ENCODE measurements at regions not wholly inside any gene's neighbourhood (a gene's known extent, or its start where the extent isn't known, plus 50 kb on each side); places are given as distances from the start of the nearest gene placed in this dataset.
"Not testable (repeated sequence)": the region's sequence is repeated elsewhere in the genome, so short reads cannot be mapped to it uniquely, and the experiment has no call there.

DNA sequence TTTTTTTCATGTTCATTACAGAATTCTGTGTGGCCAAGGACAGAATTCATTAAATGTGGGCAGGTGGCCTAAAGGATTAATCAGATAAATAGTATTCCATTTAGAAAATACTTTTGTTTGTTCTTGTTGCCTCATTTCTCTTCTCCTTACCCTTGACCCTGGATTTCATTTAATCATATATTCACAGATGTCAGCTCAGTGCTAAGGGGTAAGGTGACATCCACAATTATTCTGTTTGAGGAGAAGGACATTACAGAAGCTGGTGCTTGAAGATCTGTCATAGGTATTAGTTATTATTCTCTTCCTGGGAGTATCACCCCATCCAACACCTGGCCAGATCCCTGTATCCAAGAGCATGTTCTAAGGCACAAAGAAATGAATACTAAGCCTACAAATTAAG is 961.1 kb downstream of the XPNPEP1 start:
- Mint-ChIP-seq H3K4me3 (ENCODE audit: unreplicated experiment) (no peak overlapping the region), H3K36me3 (ENCODE audit: insufficient read depth, unreplicated experiment) (no peaks in the 10 kb centered on the region), H3K4me1 (ENCODE audit: low read depth, unreplicated experiment) (no peaks in the 10 kb centered on the region), H3K27me3 (ENCODE audit: insufficient read depth, unreplicated experiment) (peaks cover 6% of the 10 kb centered on the region), H3K27ac (ENCODE audit: unreplicated experiment) (no peak overlapping the region), H3K9me3 (ENCODE audit: unreplicated experiment) (no peaks in the 10 kb centered on the region)
- CTCF ChIA-PET, result no interaction called here
- intact Hi-C loops (cut with micrococcal nuclease; ENCODE audit: unreplicated experiment), result no loop called here
- Histone ChIP-seq H3K9me3 (no peaks in the 10 kb centered on the region), H3K4me1 (no peaks in the 10 kb centered on the region), H3K36me3 (ENCODE audit: control insufficient read depth, insufficient read depth, low read length) (no peaks in the 10 kb centered on the region), H3K4me3 (ENCODE audit: low read depth, low read length) (no peak overlapping the region), H3K27me3 (replicated peaks; ENCODE audit: control insufficient read depth, insufficient read depth, low read length) (no peaks in the 10 kb centered on the region)
- no peak for DNase-seq
- BruUV-seq (replicated peaks), result no TSS peak
- POLR2A ChIA-PET, result no interaction called here
- TF ChIP-seq, protein P1, sequence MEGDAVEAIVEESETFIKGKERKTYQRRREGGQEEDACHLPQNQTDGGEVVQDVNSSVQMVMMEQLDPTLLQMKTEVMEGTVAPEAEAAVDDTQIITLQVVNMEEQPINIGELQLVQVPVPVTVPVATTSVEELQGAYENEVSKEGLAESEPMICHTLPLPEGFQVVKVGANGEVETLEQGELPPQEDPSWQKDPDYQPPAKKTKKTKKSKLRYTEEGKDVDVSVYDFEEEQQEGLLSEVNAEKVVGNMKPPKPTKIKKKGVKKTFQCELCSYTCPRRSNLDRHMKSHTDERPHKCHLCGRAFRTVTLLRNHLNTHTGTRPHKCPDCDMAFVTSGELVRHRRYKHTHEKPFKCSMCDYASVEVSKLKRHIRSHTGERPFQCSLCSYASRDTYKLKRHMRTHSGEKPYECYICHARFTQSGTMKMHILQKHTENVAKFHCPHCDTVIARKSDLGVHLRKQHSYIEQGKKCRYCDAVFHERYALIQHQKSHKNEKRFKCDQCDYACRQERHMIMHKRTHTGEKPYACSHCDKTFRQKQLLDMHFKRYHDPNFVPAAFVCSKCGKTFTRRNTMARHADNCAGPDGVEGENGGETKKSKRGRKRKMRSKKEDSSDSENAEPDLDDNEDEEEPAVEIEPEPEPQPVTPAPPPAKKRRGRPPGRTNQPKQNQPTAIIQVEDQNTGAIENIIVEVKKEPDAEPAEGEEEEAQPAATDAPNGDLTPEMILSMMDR (IDR thresholded peaks at IDR 0.05; ENCODE audit: insufficient read depth in 1 of 2, low read depth in 1 of 2, low read length in 1 of 2, severe bottlenecking in 1 of 2, unreplicated experiment in 1 of 2), result no peak

DNA sequence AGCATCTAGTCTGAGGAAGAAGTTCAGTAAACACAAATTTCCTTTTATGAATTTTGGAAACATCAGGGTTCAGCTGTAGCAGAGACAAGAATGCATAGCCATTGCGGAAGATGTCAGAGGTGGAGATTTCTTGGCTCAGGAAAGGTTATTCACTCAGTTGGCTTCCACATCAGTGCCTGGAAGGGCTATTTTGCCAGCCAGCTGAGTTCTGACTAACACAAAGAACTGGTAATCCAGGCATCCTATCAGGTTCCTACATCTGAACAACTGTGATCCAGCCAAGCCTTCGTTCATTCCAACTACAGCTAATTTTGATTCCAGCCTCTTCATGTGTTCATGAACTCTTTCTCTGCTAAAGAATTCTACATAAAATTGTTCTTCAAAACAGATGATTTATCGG is 965.6 kb downstream of the XPNPEP1 start:
- H3K4me3 ChIP-seq (ENCODE audit: low read depth, low read length), result no peak overlapping the region
- H3K27me3 Mint-ChIP-seq (ENCODE audit: insufficient read depth, unreplicated experiment), result peaks cover 6% of the 10 kb centered on the region
- no peaks in the 10 kb centered on the region for H3K4me1 ChIP-seq
- H3K36me3 ChIP-seq (ENCODE audit: control insufficient read depth, insufficient read depth, low read length), result no peaks in the 10 kb centered on the region
- H3K9me3 Mint-ChIP-seq (ENCODE audit: unreplicated experiment), result no peaks in the 10 kb centered on the region
- ChIA-PET CTCF (no interaction called here), POLR2A (no interaction called here)
- intact Hi-C loops (cut with micrococcal nuclease; ENCODE audit: unreplicated experiment), result no loop called here
- no peak overlapping the region for H3K4me3 Mint-ChIP-seq (ENCODE audit: unreplicated experiment)
- H3K9me3 ChIP-seq, result no peaks in the 10 kb centered on the region
- H3K27me3 ChIP-seq (replicated peaks; ENCODE audit: control insufficient read depth, insufficient read depth, low read length), result no peaks in the 10 kb centered on the region
- H3K36me3 Mint-ChIP-seq (ENCODE audit: insufficient read depth, unreplicated experiment), result no peaks in the 10 kb centered on the region
- TF ChIP-seq, protein P1 (IDR thresholded peaks at IDR 0.05; ENCODE audit: insufficient read depth in 1 of 2, low read depth in 1 of 2, low read length in 1 of 2, severe bottlenecking in 1 of 2, unreplicated experiment in 1 of 2), result no peak
- H3K27ac Mint-ChIP-seq (ENCODE audit: unreplicated experiment), result no peak overlapping the region
- no peak for DNase-seq
- no peaks in the 10 kb centered on the region for H3K4me1 Mint-ChIP-seq (ENCODE audit: low read depth, unreplicated experiment)
- BruUV-seq (replicated peaks), result no TSS peak

DNA sequence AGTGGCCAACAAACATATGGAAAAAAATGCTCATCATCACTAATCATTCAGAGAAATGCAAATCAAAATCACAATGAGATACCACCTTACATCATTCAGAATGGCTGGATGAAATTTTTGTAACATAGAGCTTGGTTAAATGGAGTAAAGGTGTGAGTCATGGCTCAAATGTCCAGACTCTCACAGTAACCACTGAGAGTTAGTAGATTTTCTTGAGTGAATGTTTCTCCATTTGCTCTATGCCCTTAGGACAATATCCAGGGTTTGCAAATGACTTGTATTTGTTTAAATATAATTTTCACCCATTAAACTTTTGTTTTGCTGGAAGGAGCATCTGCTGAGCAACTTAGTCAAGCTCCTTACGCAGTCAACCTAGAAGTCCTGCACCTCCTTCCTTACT is 967.2 kb downstream of the XPNPEP1 start:
- no peak for DNase-seq
- ChIA-PET CTCF (no interaction called here), POLR2A (no interaction called here)
- Mint-ChIP-seq H3K27me3 (ENCODE audit: insufficient read depth, unreplicated experiment) (peaks cover 6% of the 10 kb centered on the region), H3K27ac (ENCODE audit: unreplicated experiment) (no peak overlapping the region), H3K36me3 (ENCODE audit: insufficient read depth, unreplicated experiment) (no peaks in the 10 kb centered on the region), H3K9me3 (ENCODE audit: unreplicated experiment) (peaks cover 9% of the 10 kb centered on the region), H3K4me1 (ENCODE audit: low read depth, unreplicated experiment) (no peaks in the 10 kb centered on the region), H3K4me3 (ENCODE audit: unreplicated experiment) (no peak overlapping the region)
- intact Hi-C loops (cut with micrococcal nuclease; ENCODE audit: unreplicated experiment), result no loop called here
- no peaks in the 10 kb centered on the region for H3K36me3 ChIP-seq (ENCODE audit: control insufficient read depth, insufficient read depth, low read length)
- no TSS peak for BruUV-seq (replicated peaks)
- TF ChIP-seq, protein P1 (IDR thresholded peaks at IDR 0.05; ENCODE audit: insufficient read depth in 1 of 2, low read depth in 1 of 2, low read length in 1 of 2, severe bottlenecking in 1 of 2, unreplicated experiment in 1 of 2), result no peak
- H3K4me3 ChIP-seq (ENCODE audit: low read depth, low read length), result no peak overlapping the region
- no peaks in the 10 kb centered on the region for H3K27me3 ChIP-seq (replicated peaks; ENCODE audit: control insufficient read depth, insufficient read depth, low read length)
- no peaks in the 10 kb centered on the region for H3K9me3 ChIP-seq
- H3K4me1 ChIP-seq, result no peaks in the 10 kb centered on the region

DNA sequence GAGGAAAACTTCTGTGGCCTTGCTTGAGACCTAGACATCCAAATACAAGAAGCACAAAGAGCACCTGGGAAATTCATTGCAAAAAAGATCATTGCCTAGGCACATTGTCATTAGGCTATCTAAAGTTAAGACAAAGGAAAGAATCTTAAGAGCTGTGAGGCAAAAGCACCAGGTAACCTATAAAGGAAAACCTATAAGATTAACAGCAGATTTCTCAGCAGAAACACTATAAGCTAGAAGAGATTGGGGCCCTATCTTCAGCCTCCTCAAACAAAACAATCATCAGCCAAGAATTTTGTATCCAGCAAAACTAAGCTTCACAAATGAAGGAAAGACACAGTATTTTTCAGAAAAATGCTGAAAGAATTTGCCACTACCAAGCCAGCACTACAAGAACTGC is 1003.3 kb downstream of the XPNPEP1 start:
- H3K36me3 ChIP-seq (ENCODE audit: control insufficient read depth, insufficient read depth, low read length); H3K4me1 Mint-ChIP-seq (ENCODE audit: low read depth, unreplicated experiment); H3K27me3 Mint-ChIP-seq (ENCODE audit: insufficient read depth, unreplicated experiment); POLR2A ChIA-PET; H3K9me3 ChIP-seq; CTCF ChIA-PET; H3K4me3 ChIP-seq (ENCODE audit: low read depth, low read length); DNase-seq; H3K4me3 Mint-ChIP-seq (ENCODE audit: unreplicated experiment); H3K27ac Mint-ChIP-seq (ENCODE audit: unreplicated experiment); BruUV-seq (replicated peaks); H3K4me1 ChIP-seq; H3K27me3 ChIP-seq (replicated peaks; ENCODE audit: control insufficient read depth, insufficient read depth, low read length); H3K36me3 Mint-ChIP-seq (ENCODE audit: insufficient read depth, unreplicated experiment); intact Hi-C loops (cut with micrococcal nuclease; ENCODE audit: unreplicated experiment): not testable (repeated sequence)
- peaks cover 15% of the 10 kb centered on the region for H3K9me3 Mint-ChIP-seq (ENCODE audit: unreplicated experiment)
